Naive thymus-derived CD4-positive, alpha-beta T cell (primary cell): ENCODE measurements at regions not wholly inside any gene's neighbourhood (a gene's known extent, or its start where the extent isn't known, plus 50 kb on each side); places are given as distances from the start of the nearest gene placed in this dataset.

Source experiments
- ATAC-seq: fragments of 150-1000 bp; cut with Tn5 transposase; 2 replicates; pipeline ENCODE4 v1.10.0; 2021; ENCODE audit warnings: mild to moderate bottlenecking, moderate library complexity
- CTCF ChIA-PET: fragments of 350-600 bp; sonication (Branson Sonifier 250); formaldehyde crosslinking; loops from one replicate; lab custom pipeline; 2021; ENCODE audit warnings: antibody characterized with exemption; lab: Charles Lee
- POLR2A ChIA-PET: fragments of 350-600 bp; sonication (Branson Sonifier 250); formaldehyde crosslinking; loops from one replicate; lab custom pipeline; 2021; ENCODE audit warnings: antibody characterized with exemption, inconsistent platforms; lab: Charles Lee
- DNase-seq, 9 donors: peaks; one replicate each; pipeline versions ENCODE4 v3.0.0 to v3.0.0-alpha.2; 2020 to 2022; ENCODE audit warnings: mixed read lengths in 1 of 9
- H3K27ac ChIP-seq: one replicate; pipeline ENCODE4 v1.7.0; 2013; ENCODE audit warnings: mild to moderate bottlenecking, low read depth, low read length, moderate library complexity
- H3K27me3 ChIP-seq, 2 donors: one replicate each; pipeline ENCODE4 v1.7.0; 2013; ENCODE audit warnings: low read length in 2 of 2, mild to moderate bottlenecking in 2 of 2, moderate library complexity in 2 of 2; ENCODE audit not compliant: control insufficient read depth in 2 of 2, insufficient read depth in 2 of 2
- H3K36me3 ChIP-seq, 3 experiments: 1 replicate in 2 of 3; 2 replicates in 1 of 3; pipeline ENCODE4 v1.7.0; 2013; ENCODE audit warnings: low read length in 3 of 3, mild to moderate bottlenecking in 3 of 3, moderate library complexity in 1 of 3; ENCODE audit not compliant: insufficient read depth in 3 of 3, control insufficient read depth in 2 of 3
- H3K4me1 ChIP-seq, 2 donors: one replicate each; pipeline ENCODE4 v1.7.0; 2013; ENCODE audit warnings: low read length in 2 of 2, mild to moderate bottlenecking in 2 of 2, moderate library complexity in 1 of 2; ENCODE audit not compliant: control insufficient read depth in 2 of 2, insufficient read depth in 2 of 2
- H3K4me3 ChIP-seq: 2 replicates; pipeline ENCODE4 v1.7.0; 2013; ENCODE audit warnings: mild to moderate bottlenecking, low read length
- H3K9me3 ChIP-seq, 3 experiments: 1 replicate in 2 of 3; 2 replicates in 1 of 3; pipeline ENCODE4 v1.7.0; 2013; ENCODE audit warnings: low read length in 3 of 3; ENCODE audit not compliant: control insufficient read depth in 2 of 3
- H3K27ac Mint-ChIP-seq, 9 donors: one replicate each; pipeline ENCODE4 v1.8.0; 2020 to 2022; ENCODE audit warnings: mixed read lengths in 9 of 9, mild to moderate bottlenecking in 8 of 9, moderate library complexity in 5 of 9, inconsistent platforms in 2 of 9
- H3K27me3 Mint-ChIP-seq, 5 donors: one replicate each; pipeline ENCODE4 v1.8.0; 2021 to 2022; ENCODE audit warnings: mixed read lengths in 5 of 5, mild to moderate bottlenecking in 1 of 5
- H3K36me3 Mint-ChIP-seq, 5 donors: one replicate each; pipeline ENCODE4 v1.8.0; 2020 to 2022; ENCODE audit warnings: mixed read lengths in 5 of 5, mild to moderate bottlenecking in 3 of 5, inconsistent platforms in 1 of 5
- H3K4me1 Mint-ChIP-seq, 7 donors: one replicate each; pipeline ENCODE4 v1.8.0; 2020 to 2022; ENCODE audit warnings: mixed read lengths in 7 of 7, mild to moderate bottlenecking in 3 of 7, inconsistent platforms in 1 of 7
- H3K4me3 Mint-ChIP-seq, 10 donors: one replicate each; pipeline ENCODE4 v1.8.0; 2020 to 2022; ENCODE audit warnings: mild to moderate bottlenecking in 10 of 10, mixed read lengths in 10 of 10, moderate library complexity in 6 of 10, inconsistent platforms in 2 of 10
- H3K9me3 Mint-ChIP-seq, 11 donors: one replicate each; pipeline ENCODE4 v1.8.0; 2020 to 2022; ENCODE audit warnings: mixed read lengths in 11 of 11, mild to moderate bottlenecking in 4 of 11, inconsistent platforms in 1 of 11, moderate library complexity in 1 of 11
- intact Hi-C, 2 donors: fragments of 100-400 bp; cut with micrococcal nuclease; formaldehyde crosslinking; loops; one replicate each; pipeline ENCODE4 v1.15.1; 2023

GRCh38 chr2:74735009-74735408, 81.0 kb downstream of the SEMA4F start:
- Mint-ChIP-seq H3K4me1 (peaks cover 0 to 9% (median 5%) of the 10 kb centered on the region in 7 donors), H3K27ac (no peak overlapping the region)

GRCh38 chr2:74735564-74735963, 81.5 kb downstream of the SEMA4F start:
- ChIA-PET POLR2A (no interaction called here), CTCF (no interaction called here)
- no peak overlapping the region for H3K4me3 Mint-ChIP-seq
- intact Hi-C loops = no loop called here
- no peak overlapping the region for H3K4me3 ChIP-seq
- H3K9me3 ChIP-seq = no peaks in the 10 kb centered on the region
- peaks cover 4 to 19% (median 10%) of the 10 kb centered on the region in 5 donors for H3K27me3 Mint-ChIP-seq
- H3K27ac Mint-ChIP-seq = no peak overlapping the region
- peaks cover 0 to 9% (median 5%) of the 10 kb centered on the region in 7 donors for H3K4me1 Mint-ChIP-seq
- peaks cover 3 to 7% (median 4%) of the 10 kb centered on the region in 5 donors for H3K36me3 Mint-ChIP-seq
- no peak for ATAC-seq
- H3K27ac ChIP-seq = no peak overlapping the region
- no peaks in the 10 kb centered on the region for H3K4me1 ChIP-seq
- H3K36me3 ChIP-seq = no peaks in the 10 kb centered on the region
- no peaks in the 10 kb centered on the region for H3K27me3 ChIP-seq
- H3K9me3 Mint-ChIP-seq = peaks cover 0 to 22% (median 12%) of the 10 kb centered on the region in 11 donors
- DNase-seq = no peak

More at GRCh38 chr2:74735009-74735408, 81.0 kb downstream of the SEMA4F start:
- H3K9me3 Mint-ChIP-seq = peaks cover 0 to 27% (median 12%) of the 10 kb centered on the region in 11 donors
- intact Hi-C loops = no loop called here
- ChIA-PET POLR2A (no interaction called here), CTCF (no interaction called here)
- no peaks in the 10 kb centered on the region for H3K4me1 ChIP-seq
- no peak for ATAC-seq
- H3K27me3 ChIP-seq = no peaks in the 10 kb centered on the region
- H3K27ac ChIP-seq = no peak overlapping the region
- peaks cover 3 to 7% (median 4%) of the 10 kb centered on the region in 5 donors for H3K36me3 Mint-ChIP-seq
- H3K4me3 ChIP-seq = no peak overlapping the region
- no peak overlapping the region for H3K4me3 Mint-ChIP-seq
- H3K9me3 ChIP-seq = no peaks in the 10 kb centered on the region
- no peak for DNase-seq
- H3K36me3 ChIP-seq = no peaks in the 10 kb centered on the region
- peaks cover 4 to 24% (median 10%) of the 10 kb centered on the region in 5 donors for H3K27me3 Mint-ChIP-seq

- peaks cover 0 to 9% (median 5%) of the 10 kb centered on the region in 7 donors for H3K4me1 Mint-ChIP-seq
- H3K36me3 Mint-ChIP-seq = peaks cover 3 to 7% (median 4%) of the 10 kb centered on the region in 5 donors
- H3K27me3 Mint-ChIP-seq = peaks cover 4 to 12% (median 7%) of the 10 kb centered on the region in 5 donors
- DNase-seq (no peak), ATAC-seq (no peak)
- Histone ChIP-seq H3K9me3 (no peaks in the 10 kb centered on the region), H3K4me1 (no peaks in the 10 kb centered on the region), H3K27ac (no peak overlapping the region), H3K4me3 (no peak overlapping the region), H3K36me3 (no peaks in the 10 kb centered on the region), H3K27me3 (no peaks in the 10 kb centered on the region)
- POLR2A ChIA-PET = no interaction called here
- H3K9me3 Mint-ChIP-seq = peaks cover 0 to 19% (median 10%) of the 10 kb centered on the region in 11 donors
- H3K27ac Mint-ChIP-seq = no peak overlapping the region
- CTCF ChIA-PET = interaction anchor here (0.5 kb wide), 1 partner anchor 136 kb away, joined by 3 read pairs; no protein-coding TSS in a partner anchor
- no peak overlapping the region for H3K4me3 Mint-ChIP-seq
- intact Hi-C loops = no loop called here
These were observed 82.5 kb downstream of the SEMA4F start for GRCh38 chr2:74736589-74736988.

- POLR2A ChIA-PET = no interaction called here
- ATAC-seq (no peak), DNase-seq (no peak)
- Mint-ChIP-seq H3K27me3 (peaks cover 0 to 10% (median 7%) of the 10 kb centered on the region in 5 donors), H3K27ac (no peak overlapping the region), H3K4me1 (peaks cover 0 to 9% (median 5%) of the 10 kb centered on the region in 7 donors), H3K36me3 (peaks cover 3 to 7% (median 4%) of the 10 kb centered on the region in 5 donors), H3K9me3 (peaks cover 0 to 19% (median 10%) of the 10 kb centered on the region in 11 donors), H3K4me3 (no peak overlapping the region)
- H3K27ac ChIP-seq = no peak overlapping the region
- H3K36me3 ChIP-seq = no peaks in the 10 kb centered on the region
- H3K4me3 ChIP-seq = no peak overlapping the region
- CTCF ChIA-PET = no interaction called here
- intact Hi-C loops = no loop called here
- H3K9me3 ChIP-seq = no peaks in the 10 kb centered on the region
- no peaks in the 10 kb centered on the region for H3K4me1 ChIP-seq
- no peaks in the 10 kb centered on the region for H3K27me3 ChIP-seq
These were observed 84.5 kb downstream of the SEMA4F start for GRCh38 chr2:74738586-74738985.

GRCh38 chr2:74739129-74739528, 85.1 kb downstream of the SEMA4F start:
- Histone ChIP-seq H3K4me1 (no peaks in the 10 kb centered on the region), H3K4me3 (no peak overlapping the region), H3K36me3 (no peaks in the 10 kb centered on the region), H3K27me3 (no peaks in the 10 kb centered on the region), H3K27ac (no peak overlapping the region), H3K9me3 (no peaks in the 10 kb centered on the region)
- Mint-ChIP-seq H3K4me1 (peaks cover 0 to 9% (median 5%) of the 10 kb centered on the region in 7 donors), H3K36me3 (peaks cover 3 to 7% (median 4%) of the 10 kb centered on the region in 5 donors), H3K4me3 (no peak overlapping the region), H3K27ac (no peak overlapping the region), H3K9me3 (peaks cover 0 to 19% (median 10%) of the 10 kb centered on the region in 11 donors), H3K27me3 (peaks cover 0 to 10% (median 5%) of the 10 kb centered on the region in 5 donors)
- no peak for ATAC-seq
- ChIA-PET POLR2A (no interaction called here), CTCF (interaction anchor here (0.8 kb wide), 1 partner anchor 98 kb away, joined by 4 read pairs; no protein-coding TSS in a partner anchor)
- intact Hi-C loops = no loop called here
- DNase-seq = no peak

GRCh38 chr2:74739733-74740241, 85.7 kb downstream of the SEMA4F start:
- H3K4me3 Mint-ChIP-seq = no peak overlapping the region
- no peak overlapping the region for H3K4me3 ChIP-seq
- ATAC-seq (no peak), DNase-seq (no peak)
- H3K36me3 ChIP-seq = no peaks in the 10 kb centered on the region
- ChIA-PET CTCF (interaction anchor here (0.8 kb wide), 1 partner anchor 97 kb away, joined by 4 read pairs; no protein-coding TSS in a partner anchor), POLR2A (no interaction called here)
- peaks cover 0 to 9% (median 0%) of the 10 kb centered on the region in 5 donors for H3K27me3 Mint-ChIP-seq
- H3K9me3 ChIP-seq = no peaks in the 10 kb centered on the region
- intact Hi-C loops = no loop called here
- no peak overlapping the region for H3K27ac ChIP-seq
- H3K27ac Mint-ChIP-seq = no peak overlapping the region
- no peaks in the 10 kb centered on the region for H3K27me3 ChIP-seq
- no peaks in the 10 kb centered on the region for H3K4me1 ChIP-seq
- H3K36me3 Mint-ChIP-seq = peaks cover 3 to 7% (median 4%) of the 10 kb centered on the region in 5 donors
- peaks cover 0 to 8% (median 5%) of the 10 kb centered on the region in 7 donors for H3K4me1 Mint-ChIP-seq
- peaks cover 0 to 19% (median 10%) of the 10 kb centered on the region in 11 donors for H3K9me3 Mint-ChIP-seq

- POLR2A ChIA-PET = no interaction called here
- Histone ChIP-seq H3K27ac (no peak overlapping the region), H3K36me3 (no peaks in the 10 kb centered on the region), H3K4me3 (no peak overlapping the region), H3K27me3 (no peaks in the 10 kb centered on the region), H3K4me1 (no peaks in the 10 kb centered on the region), H3K9me3 (no peaks in the 10 kb centered on the region)
- H3K4me3 Mint-ChIP-seq = no peak overlapping the region
- H3K9me3 Mint-ChIP-seq = peaks cover 0 to 19% (median 10%) of the 10 kb centered on the region in 11 donors
- CTCF ChIA-PET = no interaction called here
- ATAC-seq = no peak
- intact Hi-C loops = no loop called here
- H3K36me3 Mint-ChIP-seq = peaks cover 3 to 7% (median 4%) of the 10 kb centered on the region in 5 donors
- peaks cover 0 to 3% (median 2%) of the 10 kb centered on the region in 7 donors for H3K4me1 Mint-ChIP-seq
- H3K27ac Mint-ChIP-seq = no peak overlapping the region
- peaks cover 0 to 9% (median 0%) of the 10 kb centered on the region in 5 donors for H3K27me3 Mint-ChIP-seq
- DNase-seq = no peak
These were observed 86.3 kb downstream of the SEMA4F start for GRCh38 chr2:74740395-74740740.
